Keratinocyte (primary cell): ENCODE measurements at regions not wholly inside any gene's neighbourhood (a gene's known extent, or its start where the extent isn't known, plus 50 kb on each side); places are given as distances from the start of the nearest gene placed in this dataset.
"Not testable (repeated sequence)": the region's sequence is repeated elsewhere in the genome, so short reads cannot be mapped to it uniquely, and the experiment has no call there.

ENCODE experiments used
- CTCF ChIP-seq, 3 experiments: IDR thresholded peaks in 1 of 3; conservative IDR thresholded peaks in 1 of 3; optimal IDR thresholded peaks in 1 of 3; 2 replicates in 2 of 3; 3 replicates in 1 of 3; pipeline versions ENCODE3 to v1.5.1; 2011; ENCODE audit warnings: low read length in 3 of 3, mild to moderate bottlenecking in 3 of 3, moderate library complexity in 2 of 3, control low read depth in 1 of 3, inconsistent platforms in 1 of 3; ENCODE audit not compliant: insufficient read depth in 2 of 3; ENCODE audit errors: extremely low read depth in 1 of 3
- EZH2 ChIP-seq: IDR thresholded peaks from one replicate; pipeline ENCODE4 v1.6.1; 2012; ENCODE audit warnings: inconsistent platforms, mild to moderate bottlenecking, low read length, moderate library complexity

- TF ChIP-seq CTCF (optimal IDR thresholded peaks at IDR 0.05 in 1 of 3, IDR thresholded peaks at IDR 0.05 in 1 of 3, conservative IDR thresholded peaks at IDR 0.05 in 1 of 3; ENCODE audit: extremely low read depth in 1 of 3, insufficient read depth in 2 of 3, low read length in 3 of 3); EZH2: not testable (repeated sequence)
Measured at GRCh38 chr9:42335342-42335741, 151.9 kb downstream of the SPATA31A6 start.
